Mesendoderm (in vitro differentiated cells): ENCODE measurements at regions not wholly inside any gene's neighbourhood (a gene's known extent, or its start where the extent isn't known, plus 50 kb on each side); places are given as distances from the start of the nearest gene placed in this dataset.
"Not testable (repeated sequence)": the region's sequence is repeated elsewhere in the genome, so short reads cannot be mapped to it uniquely, and the experiment has no call there.

Experiments used
- DNase-seq: peaks from one replicate; pipeline ENCODE4 v3.0.0; 2013
- H2AK5ac ChIP-seq: 2 replicates; pipeline ENCODE4 v1.6.1; 2013; ENCODE audit warnings: low read length, inconsistent platforms
- H2BK120ac ChIP-seq: 2 replicates; pipeline ENCODE4 v1.6.1; 2013; ENCODE audit warnings: low read depth, mild to moderate bottlenecking, low read length, moderate library complexity, mixed read lengths
- H2BK15ac ChIP-seq: replicated peaks from 2 replicates; pipeline ENCODE4 v1.6.1; 2013; ENCODE audit warnings: low read depth, mild to moderate bottlenecking, moderate library complexity
- H2BK5ac ChIP-seq: 2 replicates; pipeline ENCODE4 v1.6.1; 2013; ENCODE audit warnings: low read length, inconsistent platforms
- H3K18ac ChIP-seq: 2 replicates; pipeline ENCODE4 v1.6.1; 2013; ENCODE audit warnings: mild to moderate bottlenecking, low read length, mixed read lengths
- H3K23ac ChIP-seq: one replicate; pipeline ENCODE4 v1.6.1; 2013; ENCODE audit warnings: low read length
- H3K27ac ChIP-seq: 2 replicates; pipeline ENCODE4 v1.5.1; 2013; ENCODE audit warnings: low read depth, mild to moderate bottlenecking, inconsistent platforms, low read length, moderate library complexity
- H3K27me3 ChIP-seq: 2 replicates; pipeline ENCODE4 v1.6.1; 2013; ENCODE audit warnings: low read length, control low read depth, mild to moderate bottlenecking, inconsistent platforms; ENCODE audit not compliant: insufficient read depth, poor library complexity
- H3K36me3 ChIP-seq: 2 replicates; pipeline ENCODE4 v1.6.1; 2013; ENCODE audit warnings: low read length, inconsistent platforms; ENCODE audit not compliant: control insufficient read depth, insufficient read depth
- H3K4ac ChIP-seq: one replicate; pipeline ENCODE4 v1.6.1; 2013; ENCODE audit warnings: low read depth, mild to moderate bottlenecking, low read length, moderate library complexity
- H3K4me1 ChIP-seq: 2 replicates; pipeline ENCODE4 v1.6.1; 2013; ENCODE audit warnings: low read depth, low read length, inconsistent platforms; ENCODE audit not compliant: control insufficient read depth
- H3K4me2 ChIP-seq: 2 replicates; pipeline ENCODE4 v1.6.1; 2013; ENCODE audit warnings: low read length
- H3K4me3 ChIP-seq: 2 replicates; pipeline ENCODE4 v1.5.1; 2013; ENCODE audit warnings: mild to moderate bottlenecking, low read length
- H3K56ac ChIP-seq: one replicate; pipeline ENCODE4 v1.6.1; 2013; ENCODE audit warnings: low read length
- H3K79me1 ChIP-seq: 2 replicates; pipeline ENCODE4 v1.6.1; 2013; ENCODE audit warnings: low read length, inconsistent platforms
- H3K79me2 ChIP-seq: 2 replicates; pipeline ENCODE4 v1.6.1; 2013; ENCODE audit warnings: mild to moderate bottlenecking, low read length; ENCODE audit not compliant: control insufficient read depth, insufficient read depth
- H3K9ac ChIP-seq: 2 replicates; pipeline ENCODE4 v1.6.1; 2013; ENCODE audit warnings: low read length, inconsistent platforms
- H4K5ac ChIP-seq: one replicate; pipeline ENCODE4 v1.6.1; 2013; ENCODE audit warnings: low read length
- H4K8ac ChIP-seq: one replicate; pipeline ENCODE4 v1.6.1; 2013; ENCODE audit warnings: low read depth, mild to moderate bottlenecking, control low read depth, low read length, moderate library complexity
- WGBS: extraction: QIAGEN DNeasy Blood & Tissue Kit; methylation state at CpG from one replicate; pipeline ENCODE4 v1.1.7; 2013; ENCODE audit warnings: low lambda C conversion rate, missing lambda C conversion rate; ENCODE audit not compliant: insufficient coverage; ENCODE audit errors: extremely low coverage; 5-methylcytosine and 5-hydroxymethylcytosine counted together

DNA sequence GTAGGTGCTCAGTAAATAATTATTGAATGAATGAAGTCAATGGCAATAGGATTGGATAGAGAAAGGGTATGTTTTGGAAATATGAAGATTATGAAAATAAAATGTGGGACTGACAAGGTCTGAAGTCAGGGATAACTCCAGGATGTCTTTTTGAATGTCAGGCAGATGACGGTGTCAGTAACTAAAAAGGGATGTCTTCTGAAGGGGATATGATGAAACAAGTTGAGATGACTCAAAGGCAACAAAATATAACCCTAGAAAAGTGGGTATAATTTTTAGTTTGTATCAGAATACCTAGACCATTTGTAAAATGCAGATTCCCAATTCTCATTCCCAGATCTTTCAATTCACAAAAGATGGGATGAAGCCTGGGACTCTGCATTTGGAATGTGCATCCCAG, 257.3 kb upstream of the SGK1 start:
- no CpG with 5 or more reads among the region's 1 CpG for WGBS

DNA sequence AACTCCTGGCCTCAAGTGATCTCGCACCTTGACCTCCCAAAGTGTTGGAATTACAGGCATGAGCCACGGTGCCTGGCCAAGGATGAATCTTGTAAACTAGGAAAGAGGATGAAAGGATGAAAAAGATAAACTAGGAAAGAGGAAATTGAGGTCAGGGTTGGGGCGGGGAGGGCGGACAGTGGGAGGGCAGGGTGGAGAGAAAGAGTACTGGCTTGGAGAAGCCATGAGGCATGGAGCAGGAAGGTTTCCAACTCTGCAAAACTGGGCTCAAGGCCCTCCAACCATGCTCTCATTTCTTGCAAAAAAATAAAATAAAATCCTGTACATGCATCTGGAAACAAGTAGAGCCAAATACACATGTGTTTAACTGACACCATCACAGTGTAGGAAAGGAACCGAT, 256.6 kb upstream of the SGK1 start:
- H3K4me2 ChIP-seq = no peak overlapping the region
- no peak overlapping the region for H3K23ac ChIP-seq
- H3K56ac ChIP-seq = no peak overlapping the region
- DNase-seq = no peak
- no peak overlapping the region for H3K4ac ChIP-seq
- H3K36me3 ChIP-seq = no peaks in the 10 kb centered on the region
- no peak overlapping the region for H4K5ac ChIP-seq
- H3K18ac ChIP-seq = no peak overlapping the region
- no peaks in the 10 kb centered on the region for H3K27me3 ChIP-seq
- no peaks in the 10 kb centered on the region for H3K4me1 ChIP-seq
- H3K79me2 ChIP-seq = no peaks in the 10 kb centered on the region
- no peak overlapping the region for H2BK120ac ChIP-seq
- no peak overlapping the region for H4K8ac ChIP-seq
- H3K4me3 ChIP-seq = no peak overlapping the region
- H2BK5ac ChIP-seq = no peak overlapping the region
- no peak overlapping the region for H3K9ac ChIP-seq
- WGBS = no CpG with 5 or more reads among the region's 5 CpGs
- no peaks in the 10 kb centered on the region for H3K79me1 ChIP-seq
- H2BK15ac ChIP-seq = no peak overlapping the region
- no peak overlapping the region for H3K27ac ChIP-seq
- H2AK5ac ChIP-seq = no peak overlapping the region

More for the DNA sequence above, 257.3 kb upstream of the SGK1 start:
- Histone ChIP-seq H3K4ac (no peak overlapping the region), H3K27ac (no peak overlapping the region), H3K18ac (no peak overlapping the region), H4K8ac (no peak overlapping the region), H2AK5ac (no peak overlapping the region), H3K4me2 (no peak overlapping the region), H2BK5ac (no peak overlapping the region), H3K79me2 (no peaks in the 10 kb centered on the region), H3K79me1 (no peaks in the 10 kb centered on the region), H2BK15ac (no peak overlapping the region), H2BK120ac (no peak overlapping the region), H3K36me3 (no peaks in the 10 kb centered on the region), H3K27me3 (no peaks in the 10 kb centered on the region), H3K9ac (no peak overlapping the region), H4K5ac (no peak overlapping the region), H3K4me1 (no peaks in the 10 kb centered on the region), H3K56ac (no peak overlapping the region), H3K23ac (no peak overlapping the region), H3K4me3 (no peak overlapping the region)
- no peak for DNase-seq

DNA sequence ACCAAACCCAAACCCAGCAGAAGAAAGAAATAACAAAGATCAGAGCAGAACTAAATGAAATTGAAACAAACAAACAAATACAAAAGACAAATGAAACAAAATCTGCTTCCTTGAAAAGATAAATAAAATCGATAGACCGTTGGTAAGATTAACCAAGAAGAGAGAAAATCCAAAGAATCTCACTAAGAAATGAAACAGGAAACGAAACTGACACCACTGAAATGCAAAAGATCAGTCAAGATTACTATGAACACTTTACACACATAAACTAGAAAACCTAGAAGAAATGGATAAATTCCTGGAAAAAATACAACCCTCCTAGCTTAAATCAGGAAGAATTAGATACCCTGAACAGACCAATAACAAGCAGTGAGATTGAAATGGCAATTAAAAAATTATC, 252.1 kb upstream of the SGK1 start:
- no CpG with 5 or more reads among the region's 3 CpGs for WGBS

DNA sequence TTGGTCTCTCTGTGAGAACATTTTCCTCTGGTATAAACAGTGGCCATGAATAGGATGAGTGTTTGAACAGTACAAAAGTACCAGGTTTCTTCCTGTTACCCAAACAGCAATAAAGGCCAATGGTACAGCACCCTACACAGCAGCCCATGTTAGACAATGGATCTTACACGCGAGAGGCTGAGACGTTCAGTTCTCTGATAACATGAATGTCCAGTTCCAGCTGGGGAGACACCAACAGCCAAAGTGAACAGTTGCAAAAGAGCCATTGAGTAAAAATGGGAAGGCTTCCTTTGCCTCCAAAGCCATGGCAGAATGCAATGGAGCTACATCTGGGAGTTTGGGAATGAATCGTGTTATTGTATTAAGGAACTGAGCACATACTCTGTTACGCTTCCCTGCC, 246.8 kb upstream of the SGK1 start:
- Histone ChIP-seq H3K18ac (no peak overlapping the region), H3K4ac (no peak overlapping the region), H3K36me3 (no peaks in the 10 kb centered on the region), H3K9ac (no peak overlapping the region), H3K4me1 (no peaks in the 10 kb centered on the region), H4K8ac (no peak overlapping the region), H3K56ac (no peak overlapping the region), H2BK120ac (no peak overlapping the region), H3K79me2 (no peaks in the 10 kb centered on the region), H3K27me3 (no peaks in the 10 kb centered on the region), H3K23ac (no peak overlapping the region), H3K4me3 (no peak overlapping the region), H3K27ac (no peak overlapping the region), H3K79me1 (no peaks in the 10 kb centered on the region), H2BK15ac (no peak overlapping the region), H4K5ac (no peak overlapping the region), H2AK5ac (no peak overlapping the region), H2BK5ac (no peak overlapping the region), H3K4me2 (no peak overlapping the region)
- DNase-seq = no peak
- WGBS = no CpG with 5 or more reads among the region's 5 CpGs

More for the DNA sequence above, 252.1 kb upstream of the SGK1 start:
- H3K18ac ChIP-seq, H3K4me2 ChIP-seq, H3K4me1 ChIP-seq, H3K27ac ChIP-seq, H2AK5ac ChIP-seq, H2BK5ac ChIP-seq, H3K4ac ChIP-seq, H2BK120ac ChIP-seq, H3K56ac ChIP-seq, H3K79me1 ChIP-seq, H3K4me3 ChIP-seq, H3K27me3 ChIP-seq, DNase-seq, H4K5ac ChIP-seq, H3K36me3 ChIP-seq, H4K8ac ChIP-seq, H3K9ac ChIP-seq, H3K79me2 ChIP-seq, H2BK15ac ChIP-seq, H3K23ac ChIP-seq: not testable (repeated sequence)

- H3K4me3 ChIP-seq = no peak overlapping the region
- no peak overlapping the region for H2BK15ac ChIP-seq
- no peaks in the 10 kb centered on the region for H3K79me2 ChIP-seq
- H3K56ac ChIP-seq = no peak overlapping the region
- H3K4ac ChIP-seq = no peak overlapping the region
- H3K18ac ChIP-seq = no peak overlapping the region
- H4K5ac ChIP-seq = no peak overlapping the region
- no peak overlapping the region for H3K23ac ChIP-seq
- no peaks in the 10 kb centered on the region for H3K27me3 ChIP-seq
- H3K79me1 ChIP-seq = no peaks in the 10 kb centered on the region
- H3K36me3 ChIP-seq = no peaks in the 10 kb centered on the region
- H2BK120ac ChIP-seq = no peak overlapping the region
- no peak for DNase-seq
- no peaks in the 10 kb centered on the region for H3K4me1 ChIP-seq
- no peak overlapping the region for H4K8ac ChIP-seq
- H3K4me2 ChIP-seq = no peak overlapping the region
- no peak overlapping the region for H2AK5ac ChIP-seq
- H3K27ac ChIP-seq = no peak overlapping the region
- no peak overlapping the region for H3K9ac ChIP-seq
- H2BK5ac ChIP-seq = no peak overlapping the region
Measured at GRCh38 chr6:134560019-134560418, 242.1 kb upstream of the SGK1 start.

GRCh38 chr6:134557509-134557908, 239.6 kb upstream of the SGK1 start:
- H3K56ac ChIP-seq = no peak overlapping the region
- H3K4ac ChIP-seq = no peak overlapping the region
- H4K5ac ChIP-seq = no peak overlapping the region
- H3K36me3 ChIP-seq = no peaks in the 10 kb centered on the region
- H3K4me3 ChIP-seq = no peak overlapping the region
- no peak overlapping the region for H2BK5ac ChIP-seq
- no peak overlapping the region for H3K4me2 ChIP-seq
- no peaks in the 10 kb centered on the region for H3K4me1 ChIP-seq
- DNase-seq = no peak
- no peak overlapping the region for H2BK120ac ChIP-seq
- no CpG with 5 or more reads among the region's 1 CpG for WGBS
- no peak overlapping the region for H4K8ac ChIP-seq
- H2AK5ac ChIP-seq = no peak overlapping the region
- no peak overlapping the region for H2BK15ac ChIP-seq
- no peak overlapping the region for H3K9ac ChIP-seq
- no peaks in the 10 kb centered on the region for H3K79me1 ChIP-seq
- H3K18ac ChIP-seq = no peak overlapping the region
- H3K23ac ChIP-seq = no peak overlapping the region
- H3K27me3 ChIP-seq = no peaks in the 10 kb centered on the region
- no peak overlapping the region for H3K27ac ChIP-seq
- H3K79me2 ChIP-seq = no peaks in the 10 kb centered on the region
